Activated CD8-positive, alpha-beta T cell treated with anti-CD3 and anti-CD28 coated beads for 36 hours (primary cell): ENCODE measurements at regions not wholly inside any gene's neighbourhood (a gene's known extent, or its start where the extent isn't known, plus 50 kb on each side); places are given as distances from the start of the nearest gene placed in this dataset.

Source experiments
- ATAC-seq: fragments of 200-7000 bp; cut with Tn5 transposase; one replicate; pipeline ENCODE4 v1.10.0; 2021; ENCODE audit warnings: mild to moderate bottlenecking, moderate library complexity
- CTCF ChIA-PET: fragments of 350-600 bp; sonication (Branson Sonifier 250); formaldehyde crosslinking; loops from one replicate; lab custom pipeline; 2021; ENCODE audit warnings: antibody characterized with exemption; lab: Charles Lee
- POLR2A ChIA-PET: fragments of 350-600 bp; sonication (Branson Sonifier 250); formaldehyde crosslinking; loops from one replicate; lab custom pipeline; 2021; ENCODE audit warnings: antibody characterized with exemption; lab: Charles Lee
- DNase-seq: peaks from one replicate; pipeline ENCODE4 v3.0.0-alpha.2; 2020
- H3K27ac Mint-ChIP-seq: one replicate; pipeline ENCODE4 v1.8.0; 2021; ENCODE audit warnings: mild to moderate bottlenecking, mixed read lengths
- H3K27me3 Mint-ChIP-seq: one replicate; pipeline ENCODE4 v1.8.0; 2021; ENCODE audit warnings: mixed read lengths
- H3K36me3 Mint-ChIP-seq: one replicate; pipeline ENCODE4 v1.8.0; 2021; ENCODE audit warnings: low read depth, mixed read lengths
- H3K4me1 Mint-ChIP-seq: one replicate; pipeline ENCODE4 v1.8.0; 2021; ENCODE audit warnings: low read depth, mixed read lengths
- H3K4me3 Mint-ChIP-seq: one replicate; pipeline ENCODE4 v1.8.0; 2021; ENCODE audit warnings: mild to moderate bottlenecking, moderate library complexity, mixed read lengths
- H3K9me3 Mint-ChIP-seq: one replicate; pipeline ENCODE4 v1.8.0; 2021; ENCODE audit warnings: mixed read lengths
- CTCF ChIP-seq: fragments of 200-600 bp; IDR thresholded peaks from one replicate; pipeline ENCODE4 v1.8.0; 2022; ENCODE audit warnings: antibody characterized with exemption, mild to moderate bottlenecking
- intact Hi-C: fragments of 100-400 bp; cut with micrococcal nuclease; formaldehyde crosslinking; loops from one replicate; pipeline ENCODE4 v1.10.0; 2022

GRCh38 chr2:146262606-146263005, 1582.2 kb upstream of the ACVR2A start:
- no peak for TF ChIP-seq CTCF
- ATAC-seq (no peak), DNase-seq (no peak)
- no peak overlapping the region for H3K27ac Mint-ChIP-seq
- intact Hi-C loops = no loop called here
- peaks cover 6% of the 10 kb centered on the region for H3K9me3 Mint-ChIP-seq
- ChIA-PET CTCF (no interaction called here), POLR2A (no interaction called here)
- no peaks in the 10 kb centered on the region for H3K4me1 Mint-ChIP-seq
- H3K4me3 Mint-ChIP-seq = no peak overlapping the region
- no peaks in the 10 kb centered on the region for H3K27me3 Mint-ChIP-seq
- no peaks in the 10 kb centered on the region for H3K36me3 Mint-ChIP-seq

- no peaks in the 10 kb centered on the region for H3K27me3 Mint-ChIP-seq
- no peak for ATAC-seq
- no peak for TF ChIP-seq CTCF
Measured at GRCh38 chr2:146260551-146260950, 1584.3 kb upstream of the ACVR2A start.

GRCh38 chr2:146259816-146260215, 1585.0 kb upstream of the ACVR2A start:
- Mint-ChIP-seq H3K27me3 (no peaks in the 10 kb centered on the region), H3K9me3 (peaks cover 6% of the 10 kb centered on the region), H3K27ac (no peak overlapping the region), H3K4me1 (no peaks in the 10 kb centered on the region), H3K4me3 (no peak overlapping the region), H3K36me3 (no peaks in the 10 kb centered on the region)
- DNase-seq (no peak), ATAC-seq (no peak)
- CTCF ChIA-PET = no interaction called here
- POLR2A ChIA-PET = no interaction called here
- intact Hi-C loops = no loop called here
- no peak for TF ChIP-seq CTCF

More at GRCh38 chr2:146260551-146260950, 1584.3 kb upstream of the ACVR2A start:
- intact Hi-C loops = no loop called here
- DNase-seq = no peak
- no peak overlapping the region for H3K4me3 Mint-ChIP-seq
- no peak overlapping the region for H3K27ac Mint-ChIP-seq
- ChIA-PET POLR2A (no interaction called here), CTCF (no interaction called here)
- H3K4me1 Mint-ChIP-seq = no peaks in the 10 kb centered on the region
- H3K9me3 Mint-ChIP-seq = peaks cover 6% of the 10 kb centered on the region
- H3K36me3 Mint-ChIP-seq = no peaks in the 10 kb centered on the region

GRCh38 chr2:146258071-146258470, 1586.8 kb upstream of the ACVR2A start:
- no peak for DNase-seq
- no peak for ATAC-seq
- intact Hi-C loops = no loop called here
- Mint-ChIP-seq H3K4me3 (no peak overlapping the region), H3K27me3 (no peaks in the 10 kb centered on the region), H3K4me1 (no peaks in the 10 kb centered on the region), H3K36me3 (no peaks in the 10 kb centered on the region), H3K27ac (no peak overlapping the region), H3K9me3 (peaks cover 2% of the 10 kb centered on the region)
- POLR2A ChIA-PET = no interaction called here
- CTCF ChIA-PET = no interaction called here
- TF ChIP-seq CTCF = no peak

GRCh38 chr2:146252119-146252518, 1592.7 kb upstream of the ACVR2A start:
- no peaks in the 10 kb centered on the region for H3K27me3 Mint-ChIP-seq
- no peak for TF ChIP-seq CTCF
- ChIA-PET POLR2A (no interaction called here), CTCF (no interaction called here)
- ATAC-seq = no peak
- intact Hi-C loops = no loop called here
- no peaks in the 10 kb centered on the region for H3K36me3 Mint-ChIP-seq
- H3K9me3 Mint-ChIP-seq = no peaks in the 10 kb centered on the region
- no peak overlapping the region for H3K27ac Mint-ChIP-seq
- DNase-seq = no peak
- no peak overlapping the region for H3K4me3 Mint-ChIP-seq
- H3K4me1 Mint-ChIP-seq = no peaks in the 10 kb centered on the region
